ENCODE measurements at regions not wholly inside any gene's neighbourhood (a gene's known extent, or its start where the extent isn't known, plus 50 kb on each side); places are given as distances from the start of the nearest gene placed in this dataset.

DNA sequence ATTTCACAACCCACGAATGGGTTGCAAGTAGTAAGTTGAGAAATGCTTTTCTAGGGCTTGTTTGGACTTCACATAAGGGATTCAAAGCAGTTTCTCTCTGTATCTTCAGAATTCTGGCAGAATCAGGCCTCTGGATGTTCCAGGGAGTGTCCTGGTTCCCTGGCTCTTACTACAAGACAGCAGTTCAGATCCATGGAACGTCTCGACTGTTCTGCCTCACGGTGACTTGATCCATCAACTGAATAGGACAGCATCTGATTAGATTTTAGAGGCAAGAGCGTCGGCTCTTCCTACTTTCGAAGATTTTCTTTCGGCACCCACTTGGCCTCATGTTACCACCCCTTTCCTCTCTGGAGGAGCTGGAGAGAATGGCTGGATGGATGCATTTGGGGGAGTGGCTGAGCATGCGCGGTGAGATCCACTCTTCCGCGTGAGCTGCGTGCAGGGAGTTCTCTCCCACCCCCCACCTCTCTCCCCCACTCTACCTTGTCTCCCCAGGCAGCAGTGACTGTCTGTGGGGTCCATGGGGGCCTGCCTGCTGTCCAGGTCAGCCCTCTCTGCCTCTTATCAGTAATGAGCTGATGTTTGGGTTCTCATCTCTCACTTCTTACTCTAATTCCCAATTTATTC is 132.5 kb downstream of the VAPA start (continued):
- TF ChIP-seq ZNF23 (tag by site-specific recombination; IDR thresholded peaks at IDR 0.05; ENCODE audit: borderline replicate concordance) = no peak

DNA sequence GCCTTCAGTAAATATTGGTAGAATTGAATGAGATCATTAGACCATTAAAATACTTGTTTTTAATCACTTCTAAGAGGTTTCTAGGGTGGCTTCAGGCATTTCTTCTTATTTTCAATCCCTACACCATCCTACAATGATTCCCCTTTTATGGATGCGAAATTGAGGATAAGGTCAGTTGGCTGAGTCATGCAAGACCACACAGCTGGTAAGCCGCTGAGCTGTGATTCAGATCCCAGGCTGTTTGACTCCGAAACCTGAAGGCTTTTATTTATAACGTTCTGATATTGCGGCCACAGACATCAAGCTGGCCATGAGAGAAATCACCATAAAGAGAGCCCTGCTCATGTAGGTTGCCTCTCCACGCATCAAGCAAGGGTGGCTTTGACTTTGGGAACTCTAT is 133.4 kb downstream of the VAPA start:
- ChIA-PET POLR2A (no interaction called here), CTCF (no interaction called here)
- H3K9me3 ChIP-seq (ENCODE audit: control insufficient read depth, insufficient read depth, low read depth, low read length) = no peaks in the 10 kb centered on the region
- H3K27ac ChIP-seq (ENCODE audit: extremely low read depth, low read depth, low read length) = no peak overlapping the region
- no peaks in the 10 kb centered on the region for H3K4me1 ChIP-seq (ENCODE audit: control insufficient read depth, insufficient read depth, low read length)
- H3K36me3 ChIP-seq (ENCODE audit: control insufficient read depth in 2 of 2, insufficient read depth in 1 of 2, low read length in 2 of 2) = no peaks in the 10 kb centered on the region
- TF ChIP-seq, protein P1, sequence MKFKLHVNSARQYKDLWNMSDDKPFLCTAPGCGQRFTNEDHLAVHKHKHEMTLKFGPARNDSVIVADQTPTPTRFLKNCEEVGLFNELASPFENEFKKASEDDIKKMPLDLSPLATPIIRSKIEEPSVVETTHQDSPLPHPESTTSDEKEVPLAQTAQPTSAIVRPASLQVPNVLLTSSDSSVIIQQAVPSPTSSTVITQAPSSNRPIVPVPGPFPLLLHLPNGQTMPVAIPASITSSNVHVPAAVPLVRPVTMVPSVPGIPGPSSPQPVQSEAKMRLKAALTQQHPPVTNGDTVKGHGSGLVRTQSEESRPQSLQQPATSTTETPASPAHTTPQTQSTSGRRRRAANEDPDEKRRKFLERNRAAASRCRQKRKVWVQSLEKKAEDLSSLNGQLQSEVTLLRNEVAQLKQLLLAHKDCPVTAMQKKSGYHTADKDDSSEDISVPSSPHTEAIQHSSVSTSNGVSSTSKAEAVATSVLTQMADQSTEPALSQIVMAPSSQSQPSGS (tag by site-specific recombination; IDR thresholded peaks at IDR 0.05; ENCODE audit: low read depth) = no peak
- TF ChIP-seq ZNF837 (tag by site-specific recombination; IDR thresholded peaks at IDR 0.05) (no peak), ZFP3 (tag by site-specific recombination; IDR thresholded peaks at IDR 0.05; ENCODE audit: low read depth) (no peak), ZNF792 (tag by site-specific recombination; IDR thresholded peaks at IDR 0.05) (no peak), ZNF24 (tag by site-specific recombination; IDR thresholded peaks at IDR 0.05) (no peak), BCL11A (tag by site-specific recombination; IDR thresholded peaks at IDR 0.05; ENCODE audit: low read depth) (no peak), ZFP41 (tag by site-specific recombination; IDR thresholded peaks at IDR 0.05; ENCODE audit: borderline replicate concordance) (no peak), HOXD13 (CRISPR knock-in tag; IDR thresholded peaks at IDR 0.05; ENCODE audit: borderline replicate concordance) (no peak), ZNF391 (tag by site-specific recombination; IDR thresholded peaks at IDR 0.05; ENCODE audit: borderline replicate concordance, low read depth) (no peak), ZNF394 (tag by site-specific recombination; IDR thresholded peaks at IDR 0.05; ENCODE audit: borderline replicate concordance) (no peak), ZNF16 (tag by site-specific recombination; IDR thresholded peaks at IDR 0.05; ENCODE audit: low read depth) (no peak), ZNF155 (tag by site-specific recombination; IDR thresholded peaks at IDR 0.05) (no peak), ZBTB21 (tag by site-specific recombination; IDR thresholded peaks at IDR 0.05) (no peak)
- TF ChIP-seq, protein P2, sequence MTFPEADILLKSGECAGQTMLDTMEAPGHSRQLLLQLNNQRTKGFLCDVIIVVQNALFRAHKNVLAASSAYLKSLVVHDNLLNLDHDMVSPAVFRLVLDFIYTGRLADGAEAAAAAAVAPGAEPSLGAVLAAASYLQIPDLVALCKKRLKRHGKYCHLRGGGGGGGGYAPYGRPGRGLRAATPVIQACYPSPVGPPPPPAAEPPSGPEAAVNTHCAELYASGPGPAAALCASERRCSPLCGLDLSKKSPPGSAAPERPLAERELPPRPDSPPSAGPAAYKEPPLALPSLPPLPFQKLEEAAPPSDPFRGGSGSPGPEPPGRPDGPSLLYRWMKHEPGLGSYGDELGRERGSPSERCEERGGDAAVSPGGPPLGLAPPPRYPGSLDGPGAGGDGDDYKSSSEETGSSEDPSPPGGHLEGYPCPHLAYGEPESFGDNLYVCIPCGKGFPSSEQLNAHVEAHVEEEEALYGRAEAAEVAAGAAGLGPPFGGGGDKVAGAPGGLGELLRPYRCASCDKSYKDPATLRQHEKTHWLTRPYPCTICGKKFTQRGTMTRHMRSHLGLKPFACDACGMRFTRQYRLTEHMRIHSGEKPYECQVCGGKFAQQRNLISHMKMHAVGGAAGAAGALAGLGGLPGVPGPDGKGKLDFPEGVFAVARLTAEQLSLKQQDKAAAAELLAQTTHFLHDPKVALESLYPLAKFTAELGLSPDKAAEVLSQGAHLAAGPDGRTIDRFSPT (tag by site-specific recombination; IDR thresholded peaks at IDR 0.05) = no peak
- TF ChIP-seq, protein P3, sequence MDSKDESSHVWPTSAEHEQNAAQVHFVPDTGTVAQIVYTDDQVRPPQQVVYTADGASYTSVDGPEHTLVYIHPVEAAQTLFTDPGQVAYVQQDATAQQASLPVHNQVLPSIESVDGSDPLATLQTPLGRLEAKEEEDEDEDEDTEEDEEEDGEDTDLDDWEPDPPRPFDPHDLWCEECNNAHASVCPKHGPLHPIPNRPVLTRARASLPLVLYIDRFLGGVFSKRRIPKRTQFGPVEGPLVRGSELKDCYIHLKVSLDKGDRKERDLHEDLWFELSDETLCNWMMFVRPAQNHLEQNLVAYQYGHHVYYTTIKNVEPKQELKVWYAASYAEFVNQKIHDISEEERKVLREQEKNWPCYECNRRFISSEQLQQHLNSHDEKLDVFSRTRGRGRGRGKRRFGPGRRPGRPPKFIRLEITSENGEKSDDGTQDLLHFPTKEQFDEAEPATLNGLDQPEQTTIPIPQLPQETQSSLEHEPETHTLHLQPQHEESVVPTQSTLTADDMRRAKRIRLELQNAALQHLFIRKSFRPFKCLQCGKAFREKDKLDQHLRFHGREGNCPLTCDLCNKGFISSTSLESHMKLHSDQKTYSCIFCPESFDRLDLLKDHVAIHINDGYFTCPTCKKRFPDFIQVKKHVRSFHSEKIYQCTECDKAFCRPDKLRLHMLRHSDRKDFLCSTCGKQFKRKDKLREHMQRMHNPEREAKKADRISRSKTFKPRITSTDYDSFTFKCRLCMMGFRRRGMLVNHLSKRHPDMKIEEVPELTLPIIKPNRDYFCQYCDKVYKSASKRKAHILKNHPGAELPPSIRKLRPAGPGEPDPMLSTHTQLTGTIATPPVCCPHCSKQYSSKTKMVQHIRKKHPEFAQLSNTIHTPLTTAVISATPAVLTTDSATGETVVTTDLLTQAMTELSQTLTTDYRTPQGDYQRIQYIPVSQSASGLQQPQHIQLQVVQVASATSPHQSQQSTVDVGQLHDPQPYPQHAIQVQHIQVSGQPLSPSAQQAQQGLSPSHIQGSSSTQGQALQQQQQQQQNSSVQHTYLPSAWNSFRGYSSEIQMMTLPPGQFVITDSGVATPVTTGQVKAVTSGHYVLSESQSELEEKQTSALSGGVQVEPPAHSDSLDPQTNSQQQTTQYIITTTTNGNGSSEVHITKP (tag by site-specific recombination; IDR thresholded peaks at IDR 0.05) = no peak
- TF ChIP-seq, protein P4, sequence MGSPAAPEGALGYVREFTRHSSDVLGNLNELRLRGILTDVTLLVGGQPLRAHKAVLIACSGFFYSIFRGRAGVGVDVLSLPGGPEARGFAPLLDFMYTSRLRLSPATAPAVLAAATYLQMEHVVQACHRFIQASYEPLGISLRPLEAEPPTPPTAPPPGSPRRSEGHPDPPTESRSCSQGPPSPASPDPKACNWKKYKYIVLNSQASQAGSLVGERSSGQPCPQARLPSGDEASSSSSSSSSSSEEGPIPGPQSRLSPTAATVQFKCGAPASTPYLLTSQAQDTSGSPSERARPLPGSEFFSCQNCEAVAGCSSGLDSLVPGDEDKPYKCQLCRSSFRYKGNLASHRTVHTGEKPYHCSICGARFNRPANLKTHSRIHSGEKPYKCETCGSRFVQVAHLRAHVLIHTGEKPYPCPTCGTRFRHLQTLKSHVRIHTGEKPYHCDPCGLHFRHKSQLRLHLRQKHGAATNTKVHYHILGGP (tag by site-specific recombination; IDR thresholded peaks at IDR 0.05) = no peak
- TF ChIP-seq, protein P5, sequence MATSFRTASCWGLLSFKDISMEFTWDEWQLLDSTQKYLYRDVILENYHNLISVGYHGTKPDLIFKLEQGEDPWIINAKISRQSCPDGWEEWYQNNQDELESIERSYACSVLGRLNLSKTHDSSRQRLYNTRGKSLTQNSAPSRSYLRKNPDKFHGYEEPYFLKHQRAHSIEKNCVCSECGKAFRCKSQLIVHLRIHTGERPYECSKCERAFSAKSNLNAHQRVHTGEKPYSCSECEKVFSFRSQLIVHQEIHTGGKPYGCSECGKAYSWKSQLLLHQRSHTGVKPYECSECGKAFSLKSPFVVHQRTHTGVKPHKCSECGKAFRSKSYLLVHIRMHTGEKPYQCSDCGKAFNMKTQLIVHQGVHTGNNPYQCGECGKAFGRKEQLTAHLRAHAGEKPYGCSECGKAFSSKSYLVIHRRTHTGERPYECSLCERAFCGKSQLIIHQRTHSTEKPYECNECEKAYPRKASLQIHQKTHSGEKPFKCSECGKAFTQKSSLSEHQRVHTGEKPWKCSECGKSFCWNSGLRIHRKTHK (tag by site-specific recombination; IDR thresholded peaks at IDR 0.05) = no peak
- TF ChIP-seq, protein P6, sequence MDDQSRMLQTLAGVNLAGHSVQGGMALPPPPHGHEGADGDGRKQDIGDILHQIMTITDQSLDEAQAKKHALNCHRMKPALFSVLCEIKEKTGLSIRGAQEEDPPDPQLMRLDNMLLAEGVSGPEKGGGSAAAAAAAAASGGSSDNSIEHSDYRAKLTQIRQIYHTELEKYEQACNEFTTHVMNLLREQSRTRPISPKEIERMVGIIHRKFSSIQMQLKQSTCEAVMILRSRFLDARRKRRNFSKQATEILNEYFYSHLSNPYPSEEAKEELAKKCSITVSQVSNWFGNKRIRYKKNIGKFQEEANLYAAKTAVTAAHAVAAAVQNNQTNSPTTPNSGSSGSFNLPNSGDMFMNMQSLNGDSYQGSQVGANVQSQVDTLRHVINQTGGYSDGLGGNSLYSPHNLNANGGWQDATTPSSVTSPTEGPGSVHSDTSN (CRISPR knock-in tag; IDR thresholded peaks at IDR 0.05) = no peak
- no peak overlapping the region for H3K4me3 ChIP-seq (ENCODE audit: low read depth, low read length)
